G401 (cell line): ENCODE measurements at regions not wholly inside any gene's neighbourhood (a gene's known extent, or its start where the extent isn't known, plus 50 kb on each side); places are given as distances from the start of the nearest gene placed in this dataset.
"Not testable (repeated sequence)": the region's sequence is repeated elsewhere in the genome, so short reads cannot be mapped to it uniquely, and the experiment has no call there.

ENCODE experiments used
- DNase-seq: peaks from one replicate; pipeline ENCODE4 v3.0.0-alpha.2; 2015; ENCODE audit warnings: low spot score
- in situ Hi-C: cut with HindIII; loops from 2 replicates; pipeline ENCODE4 v1.10.0; 2016; ENCODE audit warnings: low sequenced_read_pairs, mixed read lengths

GRCh38 chr4:52207146-52207545 lies 156.0 kb downstream of the SPATA18 start:
- DNase-seq, in situ Hi-C loops: not testable (repeated sequence)

GRCh38 chr4:52212702-52213101 lies 161.6 kb downstream of the SPATA18 start:
- in situ Hi-C loops, result no loop called here
- DNase-seq, result no peak

DNA sequence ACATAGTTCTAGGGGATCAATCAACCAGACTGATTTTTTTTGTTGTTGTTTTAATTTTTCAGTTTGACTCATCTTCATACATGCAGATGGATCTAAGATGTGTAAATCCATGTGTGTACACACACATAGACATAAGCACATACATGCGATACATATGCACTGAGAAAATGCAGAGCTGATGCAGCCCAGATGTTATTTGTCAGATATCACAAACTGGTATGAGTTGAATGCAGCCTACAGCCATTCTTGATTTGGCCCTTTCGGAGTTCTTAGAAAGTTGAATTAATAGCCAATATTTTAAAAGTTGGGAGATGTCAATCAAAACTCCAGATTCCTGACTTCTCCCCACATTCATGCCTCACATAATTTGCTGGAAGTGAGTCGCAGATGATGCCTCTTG lies 180.4 kb downstream of the SPATA18 start:
- DNase-seq, result no peak
- in situ Hi-C loops, result no loop called here

- in situ Hi-C loops, result no loop called here
- peak; percentile 85 for DNase-seq
Measured at GRCh38 chr4:52234561-52235440, 183.7 kb downstream of the SPATA18 start.

DNA sequence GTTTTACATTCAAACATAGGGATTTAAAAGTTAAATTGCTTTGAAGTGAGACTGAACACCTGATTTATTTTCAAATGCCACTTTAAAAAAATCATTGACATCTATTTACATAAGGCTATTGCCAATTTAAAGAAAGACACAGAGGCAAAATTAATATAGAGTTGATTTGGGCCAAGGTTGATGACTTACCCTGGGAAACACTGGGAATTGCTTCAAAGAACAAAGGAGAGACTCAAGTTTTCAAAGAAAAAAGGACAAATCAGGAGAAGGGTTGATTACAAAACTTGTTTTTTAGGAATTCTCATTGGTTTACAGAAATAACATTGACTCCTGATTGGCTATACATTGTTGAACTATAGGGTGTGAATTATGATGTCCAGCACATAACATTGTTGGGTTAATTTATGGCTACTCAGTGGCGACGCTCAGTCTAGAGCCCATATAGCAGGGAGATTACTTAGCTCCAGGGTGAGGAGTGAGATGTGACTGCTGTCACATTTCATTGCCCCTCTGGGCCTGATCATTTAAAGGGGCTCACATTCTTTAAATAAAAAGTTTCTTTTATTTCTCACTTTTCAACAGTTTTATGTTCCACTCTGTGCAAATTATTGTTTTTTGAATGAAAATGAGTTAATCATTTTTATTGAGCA lies 184.6 kb downstream of the SPATA18 start:
- no peak for DNase-seq
- in situ Hi-C loops, result no loop called here

DNA sequence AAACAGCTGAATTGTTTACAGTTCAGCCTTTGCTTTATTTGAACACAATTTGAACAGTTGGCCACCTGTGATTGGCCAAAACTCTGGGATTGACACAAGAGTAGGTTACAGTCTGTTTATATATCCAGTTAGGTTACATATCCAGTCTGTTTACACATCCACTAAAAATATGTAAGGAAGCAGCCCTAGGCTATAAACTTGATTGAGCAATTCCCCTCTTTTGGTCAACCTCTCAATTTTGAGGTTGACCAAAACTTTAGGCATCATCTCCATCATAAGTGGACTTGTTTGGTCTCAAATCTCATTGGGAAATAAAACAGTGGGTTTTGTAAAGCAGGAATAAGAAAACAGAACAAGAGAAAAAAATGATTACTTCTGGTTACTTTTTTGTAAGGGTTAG lies 190.8 kb downstream of the SPATA18 start:
- in situ Hi-C loops, result no loop called here
- DNase-seq, result no peak

DNA sequence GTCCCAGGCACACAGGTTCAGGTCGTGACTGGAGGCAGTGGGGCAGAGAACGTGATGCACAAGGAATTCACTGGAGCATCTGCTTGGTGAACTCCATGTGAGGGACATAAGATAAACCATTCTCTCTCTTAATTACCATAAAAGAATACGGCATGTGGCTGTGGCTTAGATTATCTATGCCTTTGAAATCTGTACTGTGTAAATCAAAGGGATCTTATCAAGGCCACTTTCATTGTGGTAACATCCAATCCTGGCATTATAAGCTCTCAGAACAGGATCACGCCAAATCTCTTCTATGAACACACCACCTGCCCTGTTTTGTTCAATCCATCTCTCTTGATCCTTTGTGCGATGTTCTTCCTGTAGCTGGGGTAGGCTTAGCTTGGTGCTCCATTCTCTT lies 192.3 kb downstream of the SPATA18 start:
- no peak for DNase-seq
- in situ Hi-C loops, result no loop called here

GRCh38 chr4:52244103-52244775 lies 193.1 kb downstream of the SPATA18 start:
- in situ Hi-C loops, result no loop called here
- no peak for DNase-seq

GRCh38 chr4:52244848-52245247 lies 193.7 kb downstream of the SPATA18 start:
- peak; percentile 85 for DNase-seq
- in situ Hi-C loops, result no loop called here

DNA sequence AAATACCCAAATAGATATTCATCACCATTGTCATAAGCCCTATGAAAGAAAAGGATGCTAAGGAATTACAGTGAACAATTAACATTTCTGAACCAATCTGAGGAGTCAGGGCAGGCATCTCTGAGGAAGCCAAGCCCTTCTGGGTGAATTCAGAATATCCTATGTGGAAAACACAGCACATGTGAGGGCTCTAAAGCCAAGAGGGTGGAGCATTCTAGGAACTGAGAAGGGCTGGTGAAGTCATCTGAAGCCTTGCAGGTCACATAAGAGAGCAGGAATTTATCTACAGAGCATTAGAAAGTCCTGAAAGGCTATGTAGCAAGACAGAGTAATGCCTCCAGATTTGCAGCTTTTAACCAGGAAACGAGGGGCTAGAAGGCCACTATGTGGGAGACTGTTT lies 195.7 kb downstream of the SPATA18 start:
- DNase-seq, result no peak
- in situ Hi-C loops, result no loop called here

DNA sequence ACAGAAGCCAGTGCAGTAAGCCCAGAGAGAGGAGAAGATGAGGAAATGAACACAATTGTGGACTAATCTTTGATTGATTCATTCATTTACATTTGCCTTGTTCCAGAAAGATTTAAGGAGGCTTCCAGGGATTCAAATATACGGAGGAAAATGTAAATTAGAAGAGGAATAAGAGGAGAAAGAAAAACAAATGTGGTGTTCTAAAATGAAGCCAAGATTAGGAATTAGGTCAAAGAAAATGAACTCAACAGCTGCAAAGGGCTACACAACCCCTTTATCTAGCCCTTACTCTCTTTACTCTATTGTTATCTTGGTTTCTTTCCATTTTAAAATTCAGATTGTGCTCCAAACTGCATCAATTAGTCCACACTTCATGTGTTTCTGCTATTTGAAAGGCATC lies 196.8 kb downstream of the SPATA18 start:
- in situ Hi-C loops, result no loop called here
- no peak for DNase-seq

GRCh38 chr4:52248820-52249219 lies 197.7 kb downstream of the SPATA18 start:
- in situ Hi-C loops, result no loop called here
- DNase-seq, result no peak

DNA sequence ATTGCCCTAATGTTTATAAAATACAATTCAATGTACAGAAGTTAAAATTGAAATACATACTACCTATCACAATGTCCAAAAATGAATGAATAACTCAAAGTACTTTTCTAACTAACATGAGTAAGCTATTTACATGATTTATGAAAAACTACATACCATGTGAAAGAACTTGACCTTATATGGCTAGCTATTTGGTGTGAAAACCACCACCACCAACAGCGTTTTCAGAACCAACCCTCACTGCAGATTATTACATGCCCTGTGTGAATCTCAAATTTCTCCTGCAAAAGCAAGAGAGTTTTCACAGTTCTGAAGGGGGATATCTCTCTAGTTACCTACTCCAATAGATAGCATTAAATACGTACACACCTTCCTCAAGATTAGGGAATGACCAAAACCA lies 198.5 kb downstream of the SPATA18 start:
- DNase-seq, result no peak
- in situ Hi-C loops, result no loop called here

DNA sequence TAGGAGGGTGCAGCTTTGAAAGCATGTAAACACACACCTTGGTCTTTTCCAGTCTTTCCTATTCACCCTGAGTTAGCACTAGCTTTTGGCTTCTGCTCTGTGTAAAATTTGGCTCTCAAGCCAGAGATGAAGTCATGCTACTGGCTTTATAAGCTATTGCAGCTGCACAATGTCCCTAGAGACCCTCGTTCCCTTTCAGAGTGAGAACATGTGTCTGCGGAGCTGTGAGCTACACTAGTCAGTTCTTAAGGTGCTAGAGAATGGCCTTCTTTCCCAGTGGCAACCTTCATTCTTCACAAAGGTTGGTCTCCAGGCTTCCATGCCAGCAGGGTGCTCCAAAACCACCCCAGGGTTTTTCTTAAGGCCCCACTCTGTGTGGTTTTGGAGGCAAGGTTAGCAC lies 199.1 kb downstream of the SPATA18 start:
- DNase-seq, result no peak
- in situ Hi-C loops, result no loop called here

GRCh38 chr4:52251864-52252263 lies 200.8 kb downstream of the SPATA18 start:
- in situ Hi-C loops, result no loop called here

DNA sequence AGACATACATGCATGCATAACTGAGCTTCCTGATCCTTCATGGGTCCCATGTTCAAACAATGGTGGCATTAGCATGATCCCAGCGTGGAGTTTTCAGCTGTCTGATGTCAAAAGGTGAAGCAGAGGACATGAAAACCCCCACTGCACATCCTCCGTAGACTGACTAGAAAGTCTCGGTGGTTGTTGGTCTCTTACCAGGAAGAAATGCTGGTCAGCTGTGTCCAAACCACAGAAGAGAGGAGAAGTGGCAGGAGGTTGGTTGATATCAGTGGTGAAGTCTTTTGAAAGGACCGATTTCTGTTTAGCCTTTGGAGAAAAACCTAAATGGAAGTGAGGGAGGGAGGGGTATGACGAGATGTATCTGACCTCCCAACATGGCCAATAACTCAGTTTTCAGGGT lies 201.9 kb downstream of the SPATA18 start:
- in situ Hi-C loops, result no loop called here

More at GRCh38 chr4:52251864-52252263, 200.8 kb downstream of the SPATA18 start:
- DNase-seq, result no peak

GRCh38 chr4:52256522-52256921 lies 205.4 kb downstream of the SPATA18 start:
- in situ Hi-C loops, result no loop called here
- no peak for DNase-seq

More for the DNA sequence above, 201.9 kb downstream of the SPATA18 start:
- DNase-seq, result no peak

DNA sequence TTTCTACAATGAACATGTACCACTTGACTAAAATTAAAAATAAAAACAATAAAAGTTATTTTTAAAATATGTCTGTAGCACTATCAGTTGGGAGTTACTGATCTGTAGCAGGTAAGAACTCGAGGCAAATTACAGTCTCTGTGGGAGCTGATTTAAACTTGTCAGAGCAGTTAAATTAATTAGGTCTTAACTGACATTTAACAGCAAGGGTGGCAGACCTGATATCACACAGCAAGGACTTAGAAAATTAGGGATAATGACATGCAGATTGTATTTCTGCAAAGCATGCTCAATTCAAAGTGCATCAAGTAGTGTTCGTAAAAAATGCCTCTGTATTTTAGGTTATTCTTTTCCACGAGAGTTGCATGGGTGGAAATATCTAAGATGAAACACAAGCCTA lies 208.9 kb downstream of the SPATA18 start:
- in situ Hi-C loops, result no loop called here
- DNase-seq, result no peak

- in situ Hi-C loops, result no loop called here
- no peak for DNase-seq
Measured at GRCh38 chr4:52260514-52261210, 209.6 kb downstream of the SPATA18 start.

GRCh38 chr4:52263607-52264006 lies 212.5 kb downstream of the SPATA18 start:
- in situ Hi-C loops, result no loop called here
- DNase-seq, result peak; percentile 84
